ENCODE measurements at regions not wholly inside any gene's neighbourhood (a gene's known extent, or its start where the extent isn't known, plus 50 kb on each side); places are given as distances from the start of the nearest gene placed in this dataset.
"Not testable (repeated sequence)": the region's sequence is repeated elsewhere in the genome, so short reads cannot be mapped to it uniquely, and the experiment has no call there.

DNA sequence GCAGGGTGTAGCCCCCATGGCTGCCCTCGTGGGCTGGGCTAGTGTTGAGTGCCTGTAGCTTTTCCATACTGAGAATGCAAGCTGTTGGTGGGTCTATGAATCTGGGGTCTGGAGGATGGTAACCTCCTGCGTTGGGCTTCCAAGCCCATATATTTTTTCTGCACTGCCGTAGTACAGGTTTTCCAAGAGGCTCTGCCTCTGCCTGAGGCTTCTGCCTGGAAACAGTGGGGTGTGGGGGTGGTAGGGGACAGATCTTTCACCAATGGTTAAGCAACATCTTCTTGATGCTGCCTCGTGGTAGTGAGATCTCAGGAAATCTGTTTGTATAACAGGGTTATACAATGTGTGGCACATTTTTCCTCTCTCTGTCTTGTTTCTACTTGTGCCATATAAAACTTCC, 189.0 kb upstream of the ZNF519 start:
- DNase-seq (ENCODE audit: extremely low spot score in 2 of 2); H3K9me3 ChIP-seq; H3K4me3 ChIP-seq; H3K36me3 ChIP-seq; H3K27ac ChIP-seq; intact Hi-C loops (cut with DNase I); H3K4me1 ChIP-seq; H3K27me3 ChIP-seq: not testable (repeated sequence)

GRCh38 chr18:14301255-14301654, 169.0 kb upstream of the ZNF519 start:
- H3K27ac ChIP-seq; intact Hi-C loops (cut with DNase I); H3K36me3 ChIP-seq; DNase-seq (ENCODE audit: extremely low spot score in 2 of 2); H3K9me3 ChIP-seq; H3K27me3 ChIP-seq; H3K4me1 ChIP-seq; H3K4me3 ChIP-seq: not testable (repeated sequence)

DNA sequence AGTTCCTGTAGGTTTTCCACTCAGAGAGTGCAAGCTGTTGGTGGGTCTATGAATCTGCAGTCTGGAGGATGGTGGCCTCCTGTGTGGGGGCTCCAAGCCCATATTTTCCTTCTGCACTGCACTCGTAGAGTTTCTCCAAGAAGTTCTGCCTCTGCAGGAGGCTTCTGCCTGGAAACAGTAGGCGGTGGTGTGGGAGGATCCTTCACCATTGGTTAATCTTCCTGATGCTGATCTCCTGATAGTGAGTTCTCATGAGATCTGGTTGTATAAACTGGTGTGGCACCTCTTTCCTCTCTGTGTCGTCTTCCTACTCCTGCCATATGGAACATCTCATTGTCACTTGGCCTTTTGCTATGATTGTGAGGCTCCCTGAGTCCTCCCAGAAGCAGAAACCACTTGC, 162.8 kb upstream of the ZNF519 start:
- H3K36me3 ChIP-seq; intact Hi-C loops (cut with DNase I); H3K4me3 ChIP-seq; H3K4me1 ChIP-seq; H3K27me3 ChIP-seq; H3K27ac ChIP-seq; DNase-seq (ENCODE audit: extremely low spot score in 2 of 2); H3K9me3 ChIP-seq: not testable (repeated sequence)

DNA sequence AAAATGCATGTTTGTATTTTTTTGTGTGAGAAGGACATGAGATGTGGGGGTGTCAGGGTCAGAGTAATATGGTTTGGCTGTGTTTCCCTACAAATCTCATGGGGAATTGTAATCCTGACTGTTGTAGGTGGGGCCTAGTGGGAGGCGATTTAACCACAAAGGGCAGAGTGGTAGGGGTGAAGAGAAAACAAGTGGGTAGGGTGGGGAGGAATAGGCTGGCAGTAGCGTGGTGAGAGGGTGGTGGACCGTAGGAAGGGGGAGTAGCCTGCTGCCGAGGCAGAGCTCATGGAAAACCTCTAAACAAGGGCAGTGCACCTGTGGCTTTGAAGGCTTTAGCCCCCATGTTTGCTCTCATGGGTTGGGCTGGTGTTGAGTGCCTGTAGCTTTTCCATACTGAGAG, 152.8 kb upstream of the ZNF519 start:
- H3K4me1 ChIP-seq, result no peaks in the 10 kb centered on the region
- H3K36me3 ChIP-seq, result no peaks in the 10 kb centered on the region
- TF ChIP-seq CTCF (IDR thresholded peaks at IDR 0.05) (no peak), POLR2AphosphoS5 (IDR thresholded peaks at IDR 0.05; ENCODE audit: insufficient read depth in 1 of 2, low read depth in 1 of 2) (no peak), POLR2A (IDR thresholded peaks at IDR 0.05) (no peak)
- no peak overlapping the region for H3K4me3 ChIP-seq
- DNase-seq (ENCODE audit: extremely low spot score in 2 of 2), result no peak
- intact Hi-C loops (cut with DNase I), result no loop called here
- H3K27me3 ChIP-seq, result no peaks in the 10 kb centered on the region
- H3K9me3 ChIP-seq, result no peaks in the 10 kb centered on the region
- H3K27ac ChIP-seq, result no peak overlapping the region

DNA sequence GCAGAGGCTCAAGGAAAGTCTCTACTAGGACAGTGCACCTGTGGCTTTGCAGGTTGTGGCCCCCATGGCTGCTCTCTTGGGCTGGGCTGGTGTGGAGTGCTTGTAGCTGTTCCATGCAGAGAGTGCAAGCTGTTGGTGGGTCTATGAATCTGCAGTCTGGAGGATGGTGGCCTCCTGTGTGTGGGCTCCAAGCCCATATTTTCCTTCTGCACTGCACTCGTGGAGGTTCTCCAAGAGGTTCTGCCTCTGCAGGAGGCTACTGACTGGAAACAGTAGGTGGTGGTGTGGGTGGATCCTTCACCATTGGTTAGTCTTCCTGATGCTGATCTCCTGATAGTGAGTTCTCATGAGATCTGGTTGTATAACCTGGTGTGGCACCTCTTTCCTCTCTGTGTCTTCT, 143.2 kb upstream of the ZNF519 start:
- intact Hi-C loops (cut with DNase I); H3K4me1 ChIP-seq; H3K36me3 ChIP-seq; H3K27ac ChIP-seq; DNase-seq (ENCODE audit: extremely low spot score in 2 of 2); H3K27me3 ChIP-seq; H3K9me3 ChIP-seq; H3K4me3 ChIP-seq: not testable (repeated sequence)

- H3K9me3 ChIP-seq; DNase-seq (ENCODE audit: extremely low spot score in 2 of 2); H3K36me3 ChIP-seq; H3K4me1 ChIP-seq; intact Hi-C loops (cut with DNase I); H3K27ac ChIP-seq; H3K4me3 ChIP-seq; H3K27me3 ChIP-seq: not testable (repeated sequence)
These were observed 133.6 kb upstream of the ZNF519 start for GRCh38 chr18:14265637-14266410.

GRCh38 chr18:14262786-14263185, 130.6 kb upstream of the ZNF519 start:
- DNase-seq (ENCODE audit: extremely low spot score in 2 of 2); H3K9me3 ChIP-seq; H3K27me3 ChIP-seq; intact Hi-C loops (cut with DNase I); H3K4me1 ChIP-seq; H3K4me3 ChIP-seq; H3K36me3 ChIP-seq; H3K27ac ChIP-seq: not testable (repeated sequence)

GRCh38 chr18:14250084-14250677, 117.9 kb upstream of the ZNF519 start:
- not testable (repeated sequence) for H3K4me3 ChIP-seq

GRCh38 chr18:14239224-14239623, 107.0 kb upstream of the ZNF519 start:
- H3K27me3 ChIP-seq; H3K4me1 ChIP-seq; DNase-seq (ENCODE audit: extremely low spot score in 2 of 2); intact Hi-C loops (cut with DNase I); H3K9me3 ChIP-seq; H3K27ac ChIP-seq; H3K4me3 ChIP-seq; H3K36me3 ChIP-seq: not testable (repeated sequence)

More at GRCh38 chr18:14250084-14250677, 117.9 kb upstream of the ZNF519 start:
- H3K27ac ChIP-seq; H3K36me3 ChIP-seq; H3K27me3 ChIP-seq; intact Hi-C loops (cut with DNase I); H3K4me1 ChIP-seq; DNase-seq (ENCODE audit: extremely low spot score in 2 of 2); H3K9me3 ChIP-seq: not testable (repeated sequence)

DNA sequence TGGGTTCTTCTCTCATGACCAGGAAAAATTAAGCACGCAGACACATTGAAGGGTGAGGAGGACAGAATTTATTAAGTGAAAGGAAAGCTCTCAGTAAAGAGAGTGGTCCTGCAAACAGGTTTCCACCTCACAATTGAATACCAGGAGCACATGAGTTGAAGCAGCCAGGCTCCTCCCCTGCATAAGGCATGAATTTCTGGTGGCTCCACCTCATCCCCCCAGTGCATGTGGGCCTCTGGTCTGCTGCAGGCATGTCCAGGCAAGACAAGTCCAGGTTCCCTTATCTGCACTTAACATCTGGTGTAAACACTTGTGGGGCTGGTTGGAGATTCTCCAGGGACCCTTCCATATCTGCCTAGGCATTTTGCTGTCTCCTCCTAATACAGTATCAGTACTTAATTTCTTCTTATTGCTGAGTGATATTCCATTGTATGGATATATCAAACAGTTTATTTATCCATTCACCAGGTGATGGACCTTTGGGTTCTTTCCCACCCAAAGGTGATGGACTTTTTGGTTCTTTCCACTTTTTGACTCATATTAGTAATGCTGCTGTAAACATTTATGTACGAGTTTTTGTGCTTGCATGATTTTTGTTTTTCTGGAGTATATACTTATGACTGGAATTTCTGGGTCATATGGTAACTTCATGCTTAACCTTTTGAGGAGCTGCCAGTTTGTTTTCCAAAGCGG, 104.3 kb upstream of the ZNF519 start:
- H3K9me3 ChIP-seq; H3K4me3 ChIP-seq; H3K27ac ChIP-seq; H3K4me1 ChIP-seq; H3K27me3 ChIP-seq; DNase-seq (ENCODE audit: extremely low spot score in 2 of 2); H3K36me3 ChIP-seq; intact Hi-C loops (cut with DNase I): not testable (repeated sequence)

- H3K4me3 ChIP-seq; H3K36me3 ChIP-seq; H3K27ac ChIP-seq; H3K27me3 ChIP-seq; H3K4me1 ChIP-seq; DNase-seq (ENCODE audit: extremely low spot score in 2 of 2); H3K9me3 ChIP-seq; intact Hi-C loops (cut with DNase I): not testable (repeated sequence)
These were observed 93.0 kb upstream of the ZNF519 start for GRCh38 chr18:14225286-14225679.

DNA sequence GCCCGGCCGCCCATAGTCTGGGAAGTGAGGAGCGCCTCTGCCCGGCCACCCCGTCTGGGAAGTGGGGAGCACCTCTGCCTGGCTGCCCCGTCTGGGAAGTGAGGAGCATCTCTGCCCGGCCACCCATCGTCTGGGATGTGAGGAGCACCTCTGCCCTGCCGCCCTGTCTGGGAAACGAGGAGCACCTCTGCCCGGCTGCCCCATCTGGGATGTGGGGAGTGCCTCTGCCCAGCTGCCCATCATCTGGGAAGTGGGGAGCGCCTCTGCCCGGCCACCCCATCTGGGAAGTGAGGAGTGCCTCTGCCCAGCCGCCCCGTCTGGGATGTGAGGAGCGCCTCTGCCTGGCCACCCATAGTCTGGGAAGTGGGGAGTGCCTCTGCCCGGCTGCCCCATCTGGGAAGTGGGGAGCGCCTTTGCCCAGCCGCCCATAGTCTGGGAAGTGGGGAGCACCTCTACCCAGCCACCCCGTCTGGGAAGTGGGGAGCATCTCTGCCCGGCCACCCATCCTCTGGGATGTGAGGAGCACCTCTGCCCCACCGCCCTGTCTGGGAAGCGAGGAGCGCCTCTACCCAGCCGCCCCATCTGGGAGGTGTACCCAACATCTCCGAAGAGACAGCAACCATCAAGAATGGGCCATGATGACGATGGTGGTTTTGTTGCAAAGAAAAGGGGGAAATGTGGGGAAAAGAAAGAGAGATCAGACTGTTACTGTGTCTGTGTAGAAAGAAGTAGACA, 92.5 kb upstream of the ZNF519 start:
- H3K9me3 ChIP-seq; H3K36me3 ChIP-seq; H3K27ac ChIP-seq; H3K4me1 ChIP-seq; intact Hi-C loops (cut with DNase I); DNase-seq (ENCODE audit: extremely low spot score in 2 of 2); H3K4me3 ChIP-seq; H3K27me3 ChIP-seq: not testable (repeated sequence)

All from vagina (tissue), 2 donors.